NCI-H524 treated with DMSO at 0.1 percent for 48 hours (cell line): ENCODE measurements at regions not wholly inside any gene's neighbourhood (a gene's known extent, or its start where the extent isn't known, plus 50 kb on each side); places are given as distances from the start of the nearest gene placed in this dataset.

Source experiments
- DNase-seq: peaks from one replicate; lab custom pipeline; 2025; lab: John Stamatoyannopoulos, UW

DNA sequence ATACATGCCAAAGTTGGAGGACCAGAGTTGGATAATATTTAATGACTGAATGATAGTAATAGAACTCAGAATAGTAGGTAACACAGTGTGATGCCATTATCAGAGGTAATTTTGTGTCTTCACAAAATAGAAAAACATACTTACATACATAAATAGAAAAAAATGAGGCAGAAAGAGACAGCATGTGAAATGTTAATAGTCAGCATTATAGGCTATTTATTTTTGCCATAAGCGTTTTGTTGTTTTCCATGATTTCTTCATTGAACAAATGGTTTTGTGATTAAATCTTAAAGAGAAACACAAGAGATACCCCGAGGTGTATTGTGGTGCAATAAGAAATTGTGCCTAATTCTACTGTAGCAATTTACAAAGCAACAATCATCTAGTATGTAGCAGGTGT is 626.3 kb downstream of the KCNJ2 start:
- no peak for DNase-seq

DNA sequence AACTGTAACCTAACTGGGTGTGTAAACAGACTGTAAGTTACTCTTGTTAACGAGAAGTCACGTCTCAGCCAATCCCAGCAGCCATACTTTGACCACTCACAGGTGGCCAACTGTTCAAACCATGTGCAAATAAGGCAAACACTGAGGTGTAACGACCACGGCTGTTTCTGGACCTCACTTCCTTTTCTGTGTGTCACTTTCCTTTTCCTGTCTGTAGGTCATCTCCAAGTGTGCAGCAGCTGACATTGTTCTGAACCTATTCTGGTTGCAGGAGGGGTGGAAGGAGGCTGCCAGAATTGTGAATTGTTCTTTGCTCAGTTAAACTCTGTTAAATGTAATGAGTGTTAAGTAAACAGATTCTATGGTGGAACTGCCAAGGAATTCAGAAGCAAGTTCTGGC is 627.4 kb downstream of the KCNJ2 start:
- no peak for DNase-seq

DNA sequence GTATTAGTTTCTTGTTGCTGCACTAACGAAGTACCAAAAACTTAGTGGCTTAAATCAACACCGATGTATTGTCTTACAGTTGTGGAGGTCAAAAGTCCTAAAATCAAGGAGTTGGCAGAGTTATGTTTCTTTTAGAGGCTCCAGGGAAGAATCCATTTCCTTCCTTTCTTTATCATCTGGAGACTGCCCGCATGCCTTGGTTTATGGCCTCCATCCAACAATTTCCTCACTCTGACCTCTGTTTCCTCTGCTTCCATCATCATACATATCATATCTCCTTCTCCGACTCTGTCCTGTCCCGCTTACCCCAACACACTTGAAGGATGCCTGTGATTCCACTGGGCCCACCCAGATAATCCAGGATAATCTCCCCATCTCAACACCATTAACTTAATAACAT is 627.8 kb downstream of the KCNJ2 start:
- DNase-seq = no peak

DNA sequence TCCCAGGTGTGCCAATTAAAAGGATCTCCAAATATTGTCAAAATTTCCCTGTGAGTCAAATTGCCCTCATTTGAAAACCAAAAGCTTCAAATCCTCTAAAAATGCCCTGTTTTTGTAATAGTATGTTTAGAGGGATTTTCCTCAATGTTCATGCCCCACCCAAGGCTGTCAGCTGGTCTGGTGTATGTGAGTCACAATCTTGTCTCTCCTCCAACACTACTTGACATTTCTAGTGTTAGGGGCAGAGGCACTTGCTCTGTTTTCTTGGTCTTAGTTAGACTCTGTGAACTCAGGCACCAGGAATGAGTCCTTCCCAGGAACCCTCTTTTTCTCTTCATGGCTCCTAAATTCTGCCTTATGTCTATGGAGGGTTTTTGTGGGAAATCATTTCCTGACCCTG is 634.8 kb downstream of the KCNJ2 start:
- no peak for DNase-seq

DNA sequence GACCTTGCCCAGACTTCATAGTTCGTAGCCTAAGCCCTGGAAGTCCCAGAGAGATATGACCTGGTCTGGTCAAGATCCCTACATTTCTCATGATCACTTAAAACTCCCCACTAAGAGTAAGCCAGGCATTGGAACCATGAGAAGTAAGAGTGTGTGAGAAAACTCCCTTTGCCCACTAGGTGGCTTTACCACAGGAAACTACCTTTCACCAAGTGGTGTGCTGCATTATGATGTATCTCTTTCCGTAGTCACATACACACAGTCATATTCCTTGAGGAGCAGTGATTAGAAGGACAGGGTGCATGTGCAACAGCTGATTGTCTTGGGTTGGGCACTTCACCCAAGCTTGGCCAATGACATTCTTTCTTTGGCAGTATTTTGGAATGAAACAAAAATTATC is 639.3 kb downstream of the KCNJ2 start:
- no peak for DNase-seq

DNA sequence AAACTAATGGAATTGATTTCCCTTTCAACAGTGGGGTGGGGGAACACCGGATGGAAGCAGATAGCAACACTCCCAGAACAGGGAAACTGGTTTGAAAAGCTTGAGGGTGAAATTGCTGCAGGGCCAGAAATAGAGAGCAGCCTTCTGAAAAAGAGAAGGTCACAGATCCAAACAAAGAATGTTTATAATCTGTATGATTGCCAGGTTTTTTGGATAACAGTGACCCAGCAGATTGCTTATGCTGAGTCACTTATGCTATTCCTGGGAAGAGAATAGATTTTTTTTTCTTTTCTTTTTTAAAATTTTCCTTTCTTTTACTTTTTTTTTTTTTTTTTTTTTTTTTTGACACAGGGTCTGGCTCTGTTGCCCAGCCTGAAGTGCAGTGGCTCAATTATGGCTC is 641.3 kb downstream of the KCNJ2 start:
- no peak for DNase-seq

DNA sequence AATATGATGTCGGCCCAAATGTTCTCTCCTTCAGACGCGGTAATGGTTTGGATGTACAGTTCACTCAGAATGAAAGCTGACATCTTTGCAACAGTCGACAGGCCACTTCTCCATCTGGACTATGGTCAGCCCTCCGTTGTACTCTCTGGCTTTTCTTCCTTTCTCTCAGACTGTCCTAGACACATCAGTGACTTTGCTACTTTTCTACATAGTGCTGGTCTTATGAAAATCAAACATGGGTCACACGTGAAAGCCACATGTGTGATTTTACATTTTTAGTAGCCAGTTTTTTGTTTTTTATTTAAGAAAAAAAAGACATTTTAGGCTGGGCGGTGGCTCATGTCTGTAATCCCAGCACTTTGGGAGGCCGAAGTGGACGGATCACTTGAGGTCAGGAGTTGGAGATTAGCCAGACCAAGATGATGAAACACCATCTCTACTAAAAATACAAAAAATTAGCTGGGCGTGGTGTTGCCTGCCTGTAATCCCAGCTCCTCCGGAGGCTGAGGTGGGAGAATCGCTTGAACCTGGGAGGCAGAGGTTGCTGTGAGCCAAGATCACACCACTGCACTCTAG is 644.1 kb downstream of the KCNJ2 start:
- DNase-seq = no peak

DNA sequence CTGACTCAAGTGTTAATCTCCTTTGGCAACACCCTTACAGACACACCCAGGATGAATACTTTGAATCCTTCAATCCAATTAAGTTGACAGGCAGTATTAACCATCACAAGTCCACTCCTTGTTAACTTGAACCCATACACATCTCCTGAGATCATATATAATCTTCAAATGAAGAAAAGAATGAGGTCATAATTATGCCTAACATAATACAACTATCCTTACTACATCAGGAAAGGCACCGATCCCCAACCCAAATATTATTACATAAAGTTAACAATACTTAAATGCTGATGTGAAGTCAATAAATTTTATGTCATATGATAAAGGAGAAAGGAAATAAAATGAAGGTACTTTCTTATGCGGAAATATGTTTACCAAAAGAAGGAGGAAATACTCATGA is 649.9 kb downstream of the KCNJ2 start:
- no peak for DNase-seq

DNA sequence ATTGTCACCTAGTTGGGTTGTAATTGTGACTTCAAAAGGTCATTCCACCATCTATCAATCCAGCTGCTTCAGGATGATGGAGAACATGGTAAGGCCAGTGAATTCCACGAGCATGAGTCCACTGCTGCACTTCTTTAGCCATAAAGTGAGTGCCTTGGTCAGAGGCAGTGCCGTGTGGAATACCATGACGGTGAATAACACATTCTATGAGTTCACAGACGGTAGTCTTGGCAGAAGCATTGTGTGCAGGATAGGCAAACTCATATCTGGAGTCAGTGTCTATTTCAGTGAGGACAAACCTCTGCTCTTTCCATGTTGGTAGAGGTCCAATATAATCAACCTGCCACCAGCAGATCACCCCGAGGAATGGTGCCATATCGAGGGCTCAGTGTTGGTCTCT is 650.9 kb downstream of the KCNJ2 start:
- DNase-seq = no peak

DNA sequence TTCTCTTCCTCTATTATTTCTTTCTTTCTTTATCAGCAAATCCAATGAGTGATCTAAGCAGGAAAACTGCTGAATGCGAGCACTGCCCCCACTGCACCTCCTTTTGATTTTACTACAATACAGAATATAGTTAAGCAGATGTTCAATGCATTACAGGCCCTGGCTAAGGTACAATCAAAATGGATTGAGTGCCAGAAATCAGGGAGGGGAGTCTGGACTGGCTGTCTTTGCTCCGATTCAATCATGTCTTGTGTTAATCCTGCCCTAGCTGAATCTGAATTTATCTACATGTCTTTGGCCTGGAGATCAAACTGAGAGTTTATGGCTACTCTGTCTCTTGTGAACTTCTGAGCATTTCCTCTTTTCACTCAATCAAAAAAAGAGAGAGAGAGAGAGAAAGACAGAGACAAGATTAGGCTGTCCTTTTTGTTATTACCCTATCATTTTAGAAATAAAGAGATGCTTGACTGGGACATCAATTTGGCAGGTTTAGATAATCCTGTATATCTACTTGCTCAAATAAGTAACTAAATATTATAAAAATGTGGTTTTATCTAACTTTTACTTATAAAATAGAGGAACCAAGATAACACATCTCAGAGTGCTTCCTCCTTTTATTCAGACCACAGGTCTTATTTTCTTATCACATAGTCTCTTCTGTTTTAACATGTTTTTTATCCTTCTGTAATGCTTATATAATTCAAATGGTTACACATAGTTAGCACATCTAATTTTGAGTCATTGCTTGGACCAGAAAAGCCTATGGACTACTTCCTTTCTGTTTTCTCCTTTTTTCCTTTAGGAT is 656.2 kb downstream of the KCNJ2 start:
- DNase-seq = no peak

DNA sequence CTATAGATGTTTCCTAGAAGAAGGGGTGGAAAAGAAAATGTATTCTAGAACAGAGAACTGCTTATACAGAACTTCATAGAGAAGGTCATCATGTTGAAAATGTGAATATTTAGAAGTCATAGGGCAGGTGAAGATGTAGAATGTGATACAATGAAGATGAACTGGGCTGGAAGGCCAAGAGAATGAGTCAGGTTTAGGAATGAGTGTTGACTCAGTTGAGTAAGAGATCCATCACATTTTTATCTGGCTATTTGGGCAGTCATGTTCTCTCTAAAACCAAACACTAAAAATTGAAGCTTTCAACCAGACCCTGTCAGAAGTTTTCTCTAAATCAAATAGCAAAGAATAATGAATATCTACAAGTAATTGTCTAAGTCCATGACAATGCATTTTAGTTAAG is 660.5 kb downstream of the KCNJ2 start:
- no peak for DNase-seq

DNA sequence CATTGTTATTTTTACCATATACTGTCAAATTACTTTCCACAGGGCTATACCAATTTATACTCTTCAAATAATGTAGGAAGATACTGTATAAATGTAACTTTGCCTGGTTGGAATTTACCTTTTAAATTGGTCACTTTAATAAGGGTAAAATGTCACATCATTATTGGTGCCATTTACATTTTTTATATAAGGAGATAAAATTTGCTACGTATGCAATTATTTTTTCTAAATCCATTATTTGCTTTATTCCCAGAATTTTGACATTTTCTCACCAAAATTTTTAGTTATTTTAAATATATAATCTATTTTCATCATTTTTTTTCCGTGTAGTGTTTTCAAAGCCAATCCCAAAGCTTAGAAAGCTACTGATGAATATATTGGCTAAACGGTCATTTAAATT is 664.7 kb downstream of the KCNJ2 start:
- DNase-seq = no peak

DNA sequence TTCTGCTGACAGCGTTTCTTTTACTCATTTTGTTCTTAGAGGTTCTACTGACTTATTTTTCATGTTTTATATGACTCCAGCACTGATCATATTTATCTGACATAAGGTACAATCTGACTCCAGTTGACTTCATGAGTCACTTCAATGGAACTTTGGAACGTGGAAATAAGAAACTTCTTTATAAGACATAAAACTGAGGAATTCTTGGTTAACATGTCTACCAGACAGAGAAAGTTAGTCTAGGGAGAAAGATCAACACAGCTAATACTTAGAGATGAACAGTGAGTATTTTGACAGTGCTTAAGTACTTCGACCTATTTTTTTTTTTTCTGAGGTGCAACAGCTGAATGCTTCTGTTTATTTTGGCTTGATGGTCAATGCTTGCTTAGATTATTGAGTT is 679.5 kb downstream of the KCNJ2 start:
- no peak for DNase-seq

DNA sequence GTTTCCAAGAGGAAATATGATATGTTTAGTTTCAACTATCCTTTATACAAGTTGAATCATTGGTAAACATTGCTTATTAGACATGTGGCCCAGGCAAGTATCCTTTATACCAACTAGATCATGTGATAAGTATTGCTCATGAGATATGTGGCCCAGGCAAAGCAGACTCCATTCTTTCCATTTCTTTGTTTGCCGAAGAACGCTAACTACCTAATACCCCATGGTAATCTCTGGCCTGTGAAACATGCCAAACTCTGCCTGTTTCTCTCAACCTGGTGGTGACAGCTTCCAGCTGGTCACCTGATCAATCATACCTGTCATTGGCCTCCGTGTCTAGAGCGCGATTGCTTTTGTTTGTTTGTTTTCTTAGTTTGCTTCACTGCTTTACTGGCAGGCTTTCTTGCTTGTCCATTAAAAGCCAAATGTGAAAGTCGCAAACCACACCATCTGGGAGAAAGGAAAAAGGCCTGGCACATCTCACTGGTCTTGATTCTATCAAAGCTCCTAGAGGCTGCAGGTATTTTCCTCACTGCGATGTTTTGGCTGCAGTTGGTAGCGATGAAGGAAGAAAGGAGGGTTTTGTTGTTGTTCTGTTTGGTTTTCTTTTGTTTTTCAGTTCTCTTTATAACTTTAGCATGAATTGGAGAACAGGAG is 686.2 kb downstream of the KCNJ2 start:
- DNase-seq = no peak

DNA sequence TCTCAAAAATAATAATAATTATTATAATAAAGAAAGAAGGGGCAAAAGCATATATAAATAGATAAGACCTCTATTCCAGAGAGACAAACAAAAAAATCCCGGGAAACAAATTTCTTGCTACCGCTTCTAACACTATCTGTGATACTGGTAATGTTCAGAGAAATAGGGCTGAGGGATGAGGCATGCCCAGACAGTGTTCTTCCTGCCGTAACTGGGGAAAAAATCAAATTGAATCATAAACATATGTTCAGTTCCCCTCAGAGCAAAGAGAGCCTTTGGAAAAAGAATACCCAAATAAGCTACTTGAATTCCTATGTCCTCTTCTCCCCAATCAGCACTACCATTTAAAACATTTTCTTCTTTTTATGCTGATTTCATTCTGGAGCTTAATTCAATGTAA is 688.0 kb downstream of the KCNJ2 start:
- no peak for DNase-seq

DNA sequence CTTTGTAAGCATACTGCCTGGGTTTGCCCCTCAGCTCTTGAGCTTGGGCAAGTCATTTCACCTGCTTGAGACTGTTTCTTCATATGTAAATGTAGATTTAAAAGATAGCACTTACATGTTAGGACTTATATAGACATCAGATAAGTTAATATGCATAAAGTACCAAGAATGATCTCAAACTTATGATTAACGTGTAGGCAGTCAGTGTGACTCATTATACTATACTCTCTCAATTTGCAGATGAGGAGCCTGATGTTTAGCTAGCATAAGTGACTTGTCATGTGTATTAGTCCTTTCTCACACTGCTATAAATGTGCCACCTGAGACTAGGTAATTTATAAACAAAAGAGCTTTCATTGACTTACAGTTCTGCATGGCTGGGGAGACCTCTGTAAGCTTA is 690.5 kb downstream of the KCNJ2 start:
- no peak for DNase-seq

DNA sequence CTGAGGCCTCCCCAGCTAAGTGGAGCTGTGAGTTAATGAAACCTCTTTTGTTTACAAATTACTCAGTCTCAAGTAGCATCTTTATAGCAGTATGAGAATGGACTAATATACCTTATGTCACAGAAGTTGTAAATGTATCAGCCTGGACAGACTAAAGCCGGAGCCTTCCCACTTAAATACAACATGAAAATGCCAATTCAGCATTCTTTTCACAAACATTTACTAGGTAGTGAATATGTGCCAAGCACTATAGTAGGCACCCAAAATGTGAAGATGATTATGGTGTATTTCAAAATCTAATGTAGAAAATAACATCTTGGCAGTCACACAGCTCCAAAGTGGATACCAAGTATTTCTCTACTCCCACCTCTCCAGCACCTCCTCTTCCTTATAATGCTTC is 693.0 kb downstream of the KCNJ2 start:
- DNase-seq = no peak

DNA sequence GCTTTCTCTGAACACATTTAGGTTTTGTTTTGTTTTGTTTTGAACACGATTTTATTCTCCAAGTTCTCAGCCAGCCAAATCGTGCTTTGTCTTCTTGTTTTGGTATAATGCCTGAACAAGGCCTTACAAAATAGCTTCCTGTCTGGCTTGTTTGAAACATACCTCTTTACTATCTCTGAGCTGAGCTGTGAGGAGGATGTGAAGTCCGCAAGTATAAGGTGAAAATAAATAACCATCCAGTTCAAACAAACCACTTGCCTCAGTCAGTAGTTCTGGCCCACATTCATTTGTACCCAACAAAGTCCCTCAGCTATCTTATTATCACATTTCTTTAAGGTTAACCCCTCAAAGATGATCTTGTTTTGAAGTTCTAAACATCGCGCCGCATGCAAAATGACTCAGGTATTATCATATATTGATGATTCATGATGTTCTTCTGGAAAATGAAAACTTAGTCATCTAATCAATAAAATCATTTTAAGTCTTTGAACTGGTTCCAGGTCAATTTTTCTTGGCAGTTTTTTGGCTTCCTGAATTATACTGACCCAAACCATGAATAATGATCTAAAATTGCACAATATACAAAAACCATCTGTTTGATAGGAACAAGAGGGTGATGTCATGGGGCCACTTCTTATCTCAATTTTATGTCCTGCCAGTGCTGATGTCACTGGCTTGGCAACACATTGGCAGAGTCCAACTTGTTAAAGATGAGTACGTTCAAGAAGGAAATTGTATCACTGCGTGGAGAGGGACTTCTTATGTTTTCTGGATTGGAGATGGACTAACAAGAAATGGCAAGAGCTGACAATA is 694.3 kb downstream of the KCNJ2 start:
- no peak for DNase-seq

DNA sequence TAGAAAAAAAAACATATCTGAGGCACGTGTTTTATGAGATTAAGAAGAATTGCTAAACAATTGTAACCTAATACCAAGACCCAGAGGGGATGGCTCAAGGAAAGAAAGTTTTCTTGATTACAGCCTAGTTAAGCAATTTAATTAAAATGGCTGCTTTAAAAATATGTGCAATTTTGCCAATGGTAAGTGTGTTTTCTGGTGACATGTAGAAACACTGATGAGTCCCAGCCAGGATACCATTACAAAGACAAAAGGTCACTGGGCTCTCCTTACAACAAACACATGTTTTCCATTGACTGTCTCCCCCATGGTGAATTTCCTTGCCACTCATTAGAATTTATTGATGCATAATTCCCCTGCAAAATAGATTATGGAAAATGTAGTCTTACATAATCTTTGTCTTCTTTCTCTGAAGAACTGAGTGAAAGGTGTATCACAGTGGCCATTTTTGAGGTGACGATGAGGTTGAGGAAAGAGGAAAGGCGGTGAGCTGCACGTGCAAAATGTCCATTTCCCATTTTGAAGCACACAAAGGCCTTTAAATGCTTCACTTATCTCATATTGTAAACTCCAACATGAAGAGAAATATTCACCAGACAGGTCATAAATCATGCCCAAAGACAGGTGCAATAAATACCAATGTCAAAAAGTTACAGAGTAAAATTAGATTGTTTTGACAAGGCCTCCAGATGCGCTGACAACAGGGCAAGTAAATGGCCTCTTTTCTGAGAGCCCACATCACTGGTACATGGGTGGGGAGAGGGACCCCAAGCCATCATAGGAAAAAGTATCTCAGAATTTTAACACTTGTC is 696.9 kb downstream of the KCNJ2 start:
- DNase-seq = no peak

DNA sequence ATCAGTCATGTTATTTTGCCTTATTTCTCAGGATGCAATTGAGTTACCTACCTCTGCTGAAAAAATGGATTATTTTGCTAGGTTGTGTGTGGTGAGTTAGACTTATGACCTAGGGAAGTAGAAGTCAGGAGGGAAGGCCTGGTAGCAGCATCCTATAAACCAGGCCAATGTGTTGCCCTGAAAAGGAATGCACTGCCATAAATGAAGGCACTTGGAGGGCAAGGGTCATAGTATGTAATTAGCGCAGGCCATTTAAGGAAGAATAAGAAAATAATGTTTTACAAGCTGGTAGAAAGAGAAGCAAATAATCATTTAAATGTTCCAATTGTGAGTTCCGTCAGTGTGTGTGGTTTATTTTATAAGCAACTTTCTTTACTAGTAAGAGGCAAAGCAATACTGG is 698.8 kb downstream of the KCNJ2 start:
- no peak for DNase-seq

DNA sequence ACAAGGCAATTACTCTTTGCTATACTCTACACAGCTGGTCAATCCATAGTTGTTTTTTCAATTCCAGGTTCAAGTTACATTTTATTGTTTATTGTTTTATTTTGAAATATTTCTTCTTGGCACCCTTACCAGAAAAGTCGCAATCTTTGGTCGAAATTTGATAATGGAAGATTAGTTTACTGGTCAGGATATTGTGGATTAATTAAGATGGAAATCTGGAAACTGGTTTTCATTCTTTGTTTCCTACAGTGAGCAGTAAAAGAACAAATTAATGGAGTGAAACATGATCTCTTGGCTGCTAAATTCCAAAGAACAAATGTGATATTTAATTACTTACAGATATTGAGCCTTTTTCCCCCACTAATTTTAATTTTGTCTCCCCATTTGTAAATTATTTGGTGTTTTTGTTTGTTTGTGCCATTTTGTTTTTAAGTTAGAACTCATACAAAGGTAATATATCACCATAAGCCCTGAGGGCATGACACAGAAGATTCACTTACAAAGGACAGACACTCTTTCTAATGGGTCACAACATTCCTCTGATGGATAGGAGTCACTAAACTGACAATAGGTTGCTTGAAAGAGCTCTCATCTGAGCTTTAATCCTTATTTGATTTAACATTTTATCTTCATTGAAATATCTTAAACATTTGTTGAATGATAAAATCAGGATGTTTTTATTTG is 700.2 kb downstream of the KCNJ2 start:
- DNase-seq = no peak
